Hematopoietic multipotent progenitor cell treated with erythropoietin and hydrocortisone succinate and interleukin-3 and kit ligand, for 15 days (in vitro differentiated cells): ENCODE measurements at regions not wholly inside any gene's neighbourhood (a gene's known extent, or its start where the extent isn't known, plus 50 kb on each side); places are given as distances from the start of the nearest gene placed in this dataset.

Experiments used
- DNase-seq: peaks from one replicate; pipeline ENCODE4 v3.0.0-alpha.2; 2015; ENCODE audit warnings: low spot score

DNA sequence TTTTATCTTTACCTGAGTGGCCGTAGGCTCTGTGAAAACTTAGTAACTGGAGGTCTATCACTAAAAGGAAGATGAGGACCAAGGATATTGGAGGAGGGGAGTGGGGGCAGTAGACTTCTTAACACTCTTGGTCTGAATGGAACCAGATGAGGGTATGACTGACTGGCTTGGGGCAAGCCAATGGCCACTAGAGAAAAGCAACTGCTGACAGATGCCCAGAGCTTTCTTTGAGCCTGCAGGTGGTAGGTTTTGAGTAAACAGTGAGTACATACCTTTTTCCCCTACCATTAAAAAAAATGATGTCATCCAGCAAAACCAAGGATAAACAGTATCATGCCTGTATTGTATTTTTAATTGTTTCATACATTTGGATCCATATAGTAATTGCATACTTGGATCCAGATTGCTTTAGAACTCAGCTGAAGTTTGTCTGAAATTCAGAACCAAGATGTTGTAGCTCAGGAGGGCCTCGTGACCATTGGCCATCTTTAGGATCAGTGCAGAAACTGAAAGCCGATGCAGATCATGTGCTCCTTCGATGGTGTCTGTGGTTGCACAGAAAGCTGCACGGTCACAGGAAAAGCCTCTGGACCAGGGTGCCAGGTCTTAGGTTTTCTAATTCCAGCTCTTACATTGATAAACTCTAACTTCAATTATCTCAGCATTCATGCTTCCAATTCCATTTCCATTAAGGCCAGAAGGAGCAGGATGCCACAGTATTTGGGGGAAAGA is 131.0 kb downstream of the PDGFRA start:
- no peak for DNase-seq

DNA sequence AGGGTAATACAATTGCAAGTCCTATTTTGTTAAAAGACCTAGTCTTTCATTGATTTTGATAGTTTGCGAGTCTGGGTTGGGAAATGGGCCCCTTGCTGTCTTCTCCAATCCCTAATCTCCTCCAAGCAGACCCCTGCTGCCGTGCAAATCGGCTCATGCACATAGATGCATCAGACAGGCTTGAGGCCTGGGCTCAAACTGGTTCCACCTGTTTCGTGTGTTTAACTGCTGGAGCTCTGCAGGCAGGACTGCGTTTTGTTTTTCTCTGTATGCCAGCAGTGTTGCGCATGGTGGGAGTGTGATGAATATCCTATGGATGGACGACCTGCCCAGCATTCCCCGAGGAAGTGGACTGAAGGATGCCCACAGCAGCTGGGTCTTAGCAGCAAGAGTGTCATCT is 133.9 kb downstream of the PDGFRA start:
- DNase-seq: no peak

DNA sequence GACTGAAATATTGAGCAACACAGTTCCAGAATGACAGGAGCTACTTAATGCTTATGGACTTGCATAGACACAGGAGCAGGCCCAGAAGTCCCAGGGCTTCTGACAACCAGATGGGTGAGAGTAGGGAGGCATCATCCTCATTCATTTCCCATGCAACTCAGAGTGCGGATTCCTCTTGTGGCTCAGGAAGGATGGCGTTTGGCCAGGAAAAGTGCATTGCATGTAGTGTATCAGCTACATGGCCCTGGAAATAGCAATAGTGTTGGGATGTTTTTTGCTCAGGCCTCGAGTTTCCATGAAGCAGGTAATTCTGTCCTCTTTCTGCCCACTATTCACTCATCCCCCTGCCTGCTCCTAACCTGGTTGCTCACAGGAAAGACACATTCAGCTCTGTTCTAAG is 136.6 kb downstream of the PDGFRA start:
- no peak for DNase-seq

DNA sequence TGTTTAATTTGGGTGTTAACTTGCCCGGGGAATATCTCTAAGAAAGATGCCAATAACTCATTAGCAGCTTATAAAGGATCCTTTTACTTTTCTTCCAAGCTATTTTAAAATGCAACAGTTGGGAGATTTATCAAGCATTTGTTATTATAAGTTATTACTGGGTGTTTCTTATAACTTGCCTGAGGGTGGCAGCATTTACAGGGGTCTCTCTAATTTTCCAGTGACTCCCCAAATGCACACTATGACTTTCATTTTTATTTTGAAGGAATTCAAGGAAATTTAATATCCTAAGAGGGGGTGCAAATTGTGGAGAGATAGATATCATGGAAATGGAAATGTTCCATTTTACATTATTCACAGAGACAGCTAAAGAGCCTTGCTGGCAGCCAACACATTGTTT is 138.0 kb downstream of the PDGFRA start:
- DNase-seq: no peak

DNA sequence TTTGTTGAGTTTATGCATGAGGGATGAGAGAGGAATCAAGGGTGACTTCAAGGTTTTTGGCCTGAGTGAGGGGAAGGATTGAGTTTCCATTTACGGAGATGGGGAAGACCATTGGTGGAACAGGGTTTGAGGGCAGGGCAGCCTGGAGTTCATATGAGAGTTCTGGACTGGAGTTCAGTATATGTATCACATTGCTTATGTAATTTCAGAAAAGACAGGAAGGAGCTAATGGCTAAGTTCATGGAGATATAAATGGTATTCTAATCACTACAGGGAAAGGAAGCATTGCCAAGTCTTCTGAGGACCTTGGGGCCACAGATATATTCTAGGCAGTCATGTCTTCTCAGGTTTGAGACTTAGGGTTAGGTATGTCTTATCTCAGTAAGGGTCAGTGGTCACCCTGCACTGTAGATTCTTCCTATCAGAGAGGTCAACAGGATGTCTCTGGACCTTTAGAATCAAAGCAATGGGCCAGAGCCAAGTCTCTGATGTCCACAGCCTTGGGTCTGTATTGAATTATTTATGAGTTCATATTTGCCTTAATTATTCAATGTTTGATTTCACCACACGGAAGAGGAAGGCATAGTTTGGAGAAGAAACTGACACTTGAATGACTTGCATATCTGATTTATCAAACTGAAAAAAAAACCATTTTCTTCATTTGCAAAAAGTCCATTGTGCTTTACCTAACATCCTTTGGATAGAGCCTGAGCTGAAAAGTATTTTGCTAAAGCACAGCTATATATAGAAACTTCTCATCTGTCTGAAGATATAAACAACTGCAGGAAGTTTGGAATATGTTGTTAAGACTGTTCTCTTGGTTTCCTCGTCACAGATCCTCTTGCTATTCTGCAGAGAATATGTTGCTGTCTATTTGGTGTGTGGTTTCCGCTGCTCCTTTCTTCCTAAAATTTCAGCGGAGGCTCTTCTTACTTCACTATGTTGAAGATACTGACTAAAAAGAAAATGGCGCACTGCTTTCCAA is 139.5 kb downstream of the PDGFRA start:
- DNase-seq: no peak

DNA sequence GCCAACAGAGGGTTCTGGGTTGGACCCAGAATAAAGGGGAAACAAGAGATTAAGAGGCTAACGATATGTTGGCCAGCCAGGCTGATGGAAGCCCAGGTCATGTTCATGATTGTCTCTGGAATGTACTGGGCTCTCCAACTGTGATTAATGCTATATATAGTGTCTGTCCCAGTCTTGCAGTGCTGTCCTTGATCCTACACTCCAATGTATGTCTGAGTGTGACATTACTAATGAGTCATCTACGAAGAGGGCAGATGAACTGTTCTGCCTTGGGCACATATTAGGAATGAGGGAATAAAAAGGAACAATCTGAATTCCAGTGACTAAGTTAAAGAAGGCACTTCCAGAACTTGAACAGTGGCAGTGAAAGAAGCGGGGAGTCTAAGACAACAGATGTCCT is 142.1 kb downstream of the PDGFRA start:
- no peak for DNase-seq

DNA sequence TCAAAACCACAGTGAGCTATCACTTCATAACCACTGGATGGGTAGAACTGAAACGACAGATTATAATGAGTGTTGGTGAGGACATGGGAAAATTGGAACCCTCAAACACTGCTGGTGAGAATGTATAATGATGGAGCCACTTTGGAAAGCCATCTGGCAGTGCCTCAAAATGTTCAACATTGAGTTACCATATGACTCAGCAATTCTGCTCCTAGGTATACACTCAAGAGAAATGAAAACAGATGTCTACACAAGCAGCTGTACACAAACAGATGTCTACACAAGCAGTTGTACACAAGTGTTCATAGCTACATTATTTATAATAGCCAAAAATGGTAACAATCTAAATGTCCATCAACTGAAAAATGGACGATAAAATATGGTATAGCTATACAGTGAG is 143.9 kb downstream of the PDGFRA start:
- no peak for DNase-seq

DNA sequence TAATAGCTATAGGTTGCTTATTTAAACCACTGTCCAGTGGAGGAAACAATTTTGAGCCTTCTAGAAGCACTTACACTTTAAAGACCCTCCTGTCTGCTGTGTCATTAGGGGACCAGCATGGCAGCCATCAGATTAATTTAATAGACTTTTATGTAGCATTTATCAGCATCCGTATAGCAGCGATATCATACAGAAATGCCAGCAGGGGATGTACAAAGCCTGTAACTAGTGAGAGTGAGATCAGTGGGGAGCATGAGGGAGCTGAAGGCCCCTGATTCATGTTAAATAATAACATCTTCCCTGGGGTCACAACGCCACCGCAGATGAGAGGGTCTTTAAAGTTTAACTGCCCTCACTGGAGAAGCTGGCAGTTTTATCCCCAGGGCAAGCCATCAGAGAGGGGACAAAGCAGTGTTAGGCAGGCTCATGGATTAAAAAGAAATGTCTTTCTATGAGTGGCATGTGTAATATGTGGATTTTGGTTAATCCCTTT is 144.7 kb downstream of the PDGFRA start:
- no peak for DNase-seq

DNA sequence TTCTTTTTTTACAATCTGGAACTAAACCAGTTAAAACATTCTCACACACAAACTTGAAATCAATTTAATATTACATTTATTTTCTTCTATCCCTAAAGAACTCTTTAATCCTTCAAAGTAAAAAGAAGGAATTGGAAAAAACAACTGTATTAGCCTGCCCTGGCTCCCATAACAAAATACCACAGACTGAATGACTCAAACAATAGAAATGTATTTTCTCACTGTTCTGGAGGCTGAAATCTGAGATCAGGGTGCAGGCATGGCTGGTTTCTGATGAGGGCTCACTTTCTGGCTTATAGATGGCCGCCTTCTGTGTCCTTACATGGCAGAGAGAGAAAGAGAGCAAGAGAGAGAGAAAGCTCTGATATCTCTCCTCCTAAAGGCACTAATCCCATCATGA is 149.4 kb downstream of the PDGFRA start:
- DNase-seq: no peak

DNA sequence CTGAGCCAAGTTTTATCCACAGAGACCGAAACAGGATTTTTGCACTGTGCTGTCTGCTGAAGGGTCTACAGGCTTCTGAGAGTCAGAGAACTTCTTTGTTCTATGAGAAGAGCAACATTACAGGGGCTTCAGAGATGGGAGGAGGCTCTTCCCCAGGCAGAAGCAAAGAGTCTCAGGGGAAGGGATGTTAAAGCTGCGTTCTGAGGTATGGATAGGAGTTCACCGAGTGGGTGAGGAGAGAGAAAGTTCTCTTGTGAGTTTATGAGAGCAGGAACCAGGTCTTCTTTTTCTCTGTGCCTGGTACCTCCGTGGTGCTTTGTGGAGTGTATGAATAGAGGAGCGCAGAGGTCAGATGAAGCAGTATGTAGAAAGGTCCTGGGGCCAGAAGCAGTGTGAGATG is 155.1 kb downstream of the PDGFRA start:
- DNase-seq: no peak

DNA sequence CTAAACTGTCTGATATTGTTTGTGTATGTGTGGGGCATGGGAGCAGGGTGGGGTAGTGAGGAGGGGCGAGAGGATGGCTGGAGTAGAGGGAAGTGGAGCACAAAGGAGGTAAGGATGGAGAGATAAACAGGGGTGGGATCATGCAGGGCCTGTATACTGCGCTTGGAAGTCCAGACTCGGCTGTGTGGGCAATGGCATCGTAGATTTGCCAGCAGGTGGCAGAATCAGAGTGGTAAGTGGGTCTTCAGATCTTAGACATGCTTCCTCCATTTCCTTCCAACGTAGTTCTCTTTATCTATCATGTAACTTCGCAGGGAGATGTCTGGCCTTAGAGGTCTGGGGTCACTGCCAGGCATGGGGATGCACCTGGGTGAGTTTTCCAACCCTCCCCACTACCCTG is 155.5 kb downstream of the PDGFRA start:
- DNase-seq: peak; percentile 39

DNA sequence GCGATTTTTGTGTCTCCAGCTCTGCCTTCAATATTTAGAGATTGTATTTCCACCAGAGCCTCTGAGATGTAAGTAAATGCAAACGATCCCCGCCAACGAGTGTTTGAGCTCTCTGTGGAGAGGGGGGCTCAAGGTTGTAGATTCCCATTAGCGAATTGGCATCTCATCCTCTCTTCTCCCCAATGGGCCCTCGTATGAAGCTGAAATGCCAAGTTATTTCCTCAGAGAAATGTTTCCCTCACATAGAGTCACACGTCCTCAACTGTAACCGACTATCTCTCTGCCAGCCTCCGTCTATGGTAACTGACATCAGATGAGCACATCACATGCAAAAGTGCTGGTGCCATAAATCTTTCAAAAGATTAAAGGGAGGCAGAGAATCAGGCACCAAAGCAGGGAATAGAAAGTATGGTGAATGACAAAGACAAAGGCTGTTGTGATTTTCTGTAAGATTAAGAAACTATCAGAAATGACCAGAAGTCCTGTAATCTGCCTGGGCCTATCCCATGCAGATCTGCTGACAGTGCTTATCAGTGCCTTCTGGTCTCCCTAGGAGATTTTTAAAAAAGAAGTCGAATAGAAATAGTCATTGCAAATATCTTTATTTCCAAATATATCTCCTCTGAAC is 157.1 kb downstream of the PDGFRA start:
- DNase-seq: no peak

DNA sequence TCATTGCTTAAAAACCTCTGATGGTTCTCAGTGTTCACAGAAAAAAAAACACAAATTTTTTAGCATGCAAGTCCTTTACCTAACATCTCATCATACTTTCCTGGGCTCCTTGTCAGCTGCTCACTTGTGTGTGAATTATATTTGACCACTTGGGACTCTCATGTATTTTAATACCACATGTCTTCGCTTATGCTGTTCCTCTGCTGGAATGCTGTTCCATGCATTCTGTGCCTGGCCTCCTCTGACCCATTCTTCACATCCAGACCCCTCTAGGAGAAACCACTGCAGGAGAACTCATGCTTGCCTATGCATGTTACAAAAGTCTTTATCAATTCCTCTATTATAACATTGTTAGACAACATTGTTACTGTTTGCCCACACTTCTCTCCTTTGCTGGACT is 157.6 kb downstream of the PDGFRA start:
- DNase-seq: no peak

DNA sequence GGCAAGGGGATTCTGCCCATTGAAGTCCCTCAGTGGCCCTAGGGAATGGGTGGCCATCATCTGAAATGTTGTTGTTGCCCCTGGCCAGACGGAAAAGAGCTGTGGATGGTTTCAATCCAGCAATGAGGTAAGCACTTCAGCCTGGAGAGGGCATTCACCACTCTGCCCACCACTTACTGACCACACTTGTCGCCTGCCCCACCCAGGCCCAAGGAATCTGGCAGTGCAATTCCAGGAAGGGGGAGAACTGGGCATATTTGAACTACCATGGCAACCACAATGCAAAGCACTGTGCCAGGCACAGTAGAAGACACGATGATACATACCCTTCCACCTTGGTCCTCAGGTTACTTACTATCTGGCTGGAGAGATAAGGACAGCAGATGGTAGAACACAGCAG is 161.6 kb downstream of the PDGFRA start:
- DNase-seq: no peak

DNA sequence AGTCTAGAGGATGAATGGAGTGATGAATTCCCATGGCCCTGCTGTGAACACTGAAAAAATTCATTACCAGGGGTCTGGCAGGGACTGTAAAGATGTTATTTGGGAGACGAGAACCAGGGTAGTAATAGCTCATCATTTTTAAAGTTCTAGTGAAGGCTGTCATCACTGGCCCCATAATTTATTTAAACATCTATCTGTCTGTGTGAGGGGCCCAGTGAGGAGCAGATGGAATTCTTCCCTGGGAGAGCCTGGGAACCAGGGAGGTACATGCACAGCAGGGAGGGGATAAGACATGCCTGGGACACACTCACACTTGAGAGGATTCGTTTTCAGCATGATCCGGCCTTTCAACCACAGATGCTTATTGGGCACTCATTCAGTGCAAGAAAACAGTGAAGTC is 162.0 kb downstream of the PDGFRA start:
- no peak for DNase-seq

DNA sequence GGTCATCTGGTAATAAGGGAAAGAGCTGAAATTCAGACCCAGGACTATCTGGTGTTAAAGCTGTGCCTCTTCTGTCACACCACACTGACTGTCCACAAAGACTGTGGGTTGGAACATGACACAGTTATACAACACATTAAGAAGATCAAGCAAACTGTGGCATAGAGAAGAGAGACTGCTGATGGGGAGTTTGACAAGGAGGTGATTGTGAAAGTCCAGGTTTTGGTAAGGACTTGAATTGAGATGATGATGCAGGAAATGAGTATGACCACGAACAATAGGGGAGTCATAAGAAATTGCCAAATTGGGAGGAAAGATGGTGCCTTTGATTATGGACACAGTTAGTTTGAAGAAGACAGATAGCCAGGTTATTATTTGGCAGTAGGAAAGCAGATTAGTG is 163.4 kb downstream of the PDGFRA start:
- DNase-seq: no peak

DNA sequence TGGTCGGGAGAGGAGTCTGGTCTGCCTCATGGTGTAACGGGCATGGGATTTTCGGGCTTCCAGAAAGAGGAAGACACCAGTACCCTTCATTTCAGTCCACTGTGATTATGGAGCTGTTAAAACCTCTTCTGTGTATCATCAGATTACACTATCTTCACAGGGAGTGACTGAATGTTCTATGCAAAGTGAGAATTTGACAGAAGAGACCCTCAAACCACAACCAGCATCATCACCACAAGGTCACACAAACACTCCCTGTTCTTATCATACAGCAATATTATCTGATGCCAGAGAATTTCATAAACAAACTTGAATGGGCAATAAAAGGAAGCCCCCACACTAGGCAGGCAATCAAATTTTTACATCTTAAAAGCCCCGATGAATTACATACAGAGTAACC is 164.2 kb downstream of the PDGFRA start:
- no peak for DNase-seq

DNA sequence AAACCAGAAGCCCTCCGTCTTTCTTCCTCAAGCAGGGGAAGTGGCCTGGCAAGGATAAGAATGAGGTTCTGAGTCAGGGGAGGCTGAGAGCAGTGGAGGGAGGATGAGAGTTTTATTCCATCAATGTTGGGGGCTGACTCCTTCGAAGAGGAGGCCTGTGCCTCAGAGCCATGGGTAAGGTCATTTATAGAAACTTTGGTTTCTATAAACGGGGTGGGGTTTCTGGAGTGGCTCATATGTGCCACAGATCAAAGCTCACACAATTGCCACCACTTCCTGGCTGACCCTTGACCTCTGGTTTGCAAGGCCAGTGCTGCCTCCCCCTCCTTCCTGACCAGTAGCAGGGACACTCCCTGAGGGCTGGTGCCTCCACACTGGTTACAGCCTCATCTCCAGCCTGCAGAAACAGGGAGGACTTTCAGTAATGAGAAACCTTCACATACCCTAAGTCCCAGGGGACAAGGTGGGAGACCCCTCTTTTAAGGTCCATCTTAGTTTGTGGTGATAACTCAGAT is 166.0 kb downstream of the PDGFRA start:
- no peak for DNase-seq

DNA sequence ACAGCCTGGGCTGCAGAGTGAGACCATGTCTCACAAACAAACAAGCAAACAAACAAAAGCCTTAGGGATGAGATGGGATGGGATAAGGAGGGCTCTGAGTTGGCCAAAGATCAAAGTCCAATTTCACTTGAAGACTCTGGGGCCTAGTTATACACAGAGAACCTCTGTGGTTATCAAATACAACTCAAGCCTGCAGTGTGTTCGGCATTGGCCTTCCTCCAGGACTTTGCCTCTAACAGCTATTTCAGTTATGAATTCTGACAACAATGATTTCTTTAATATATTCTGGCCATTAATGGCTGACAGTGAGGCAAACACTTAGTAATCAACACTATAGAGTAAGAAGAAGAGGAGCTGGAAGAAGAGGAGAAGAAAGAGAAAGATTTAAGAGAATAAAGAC is 171.1 kb downstream of the PDGFRA start:
- no peak for DNase-seq

DNA sequence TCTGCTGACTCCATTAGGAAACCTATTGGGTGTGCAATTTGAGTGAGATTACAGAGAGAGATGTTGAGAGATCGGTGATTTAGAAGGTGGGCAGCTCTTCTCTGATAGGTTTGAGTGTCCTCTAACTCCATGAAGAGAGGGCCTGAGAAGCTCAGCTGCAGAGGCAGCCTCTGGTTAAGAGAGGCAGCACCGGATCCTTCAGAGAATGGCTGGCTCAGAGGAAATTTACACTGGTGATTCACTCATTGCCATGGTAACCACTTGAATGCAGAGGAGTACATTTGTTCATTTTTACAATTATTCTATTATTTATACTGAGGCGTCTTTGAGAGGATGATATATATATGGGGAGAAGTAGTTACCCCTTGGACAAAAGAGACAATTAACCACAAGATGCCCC is 171.7 kb downstream of the PDGFRA start:
- DNase-seq: no peak

DNA sequence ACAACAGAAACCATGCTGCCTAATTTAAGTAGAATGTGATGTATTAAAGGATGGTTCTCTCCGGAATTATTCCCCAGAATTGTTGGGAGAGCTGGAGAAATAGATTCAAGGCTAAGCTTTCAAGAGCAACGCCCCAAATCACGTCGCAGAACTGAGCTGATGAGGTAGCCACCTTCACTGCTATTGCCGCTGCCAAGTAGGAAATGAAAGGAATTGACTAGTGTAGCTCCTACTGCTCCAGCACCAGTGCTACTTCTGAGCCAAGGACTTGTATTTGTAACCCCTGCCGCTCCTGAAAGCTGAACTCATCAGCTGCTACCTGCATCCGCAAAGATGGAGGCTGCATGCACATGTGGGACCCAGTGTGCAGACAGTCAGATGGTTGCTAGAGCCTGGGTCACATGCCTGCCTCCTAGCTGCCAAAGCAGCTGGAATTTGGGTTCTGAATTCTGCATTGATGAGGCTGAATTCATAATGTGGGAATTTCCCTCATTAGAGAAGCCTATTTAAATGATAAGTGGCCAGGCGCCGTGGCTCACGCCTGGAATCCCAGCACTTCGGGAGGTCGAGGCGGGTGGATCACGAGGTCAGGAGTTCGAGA is 173.9 kb downstream of the PDGFRA start:
- no peak for DNase-seq
